ENCODE measurements at regions not wholly inside any gene's neighbourhood (a gene's known extent, or its start where the extent isn't known, plus 50 kb on each side); places are given as distances from the start of the nearest gene placed in this dataset.

- no peak for DNase-seq (ENCODE audit: low read depth)
Observed at GRCh38 chr7:136502162-136502561, 366.3 kb upstream of the CHRM2 start.

GRCh38 chr7:136501151-136501550 lies 367.3 kb upstream of the CHRM2 start:
- TF ChIP-seq CTCF (conservative IDR thresholded peaks at IDR 0.05; ENCODE audit: low read depth, low read length): no peak
- DNase-seq (ENCODE audit: low read depth): no peak
- no peak overlapping the region for H3K4me3 ChIP-seq (ENCODE audit: low read depth, low read length)

More at GRCh38 chr7:136502162-136502561, 366.3 kb upstream of the CHRM2 start:
- TF ChIP-seq CTCF (conservative IDR thresholded peaks at IDR 0.05; ENCODE audit: low read depth, low read length): no peak
- H3K4me3 ChIP-seq (ENCODE audit: low read depth, low read length): no peak overlapping the region

GRCh38 chr7:136496551-136496950 lies 371.9 kb upstream of the CHRM2 start:
- DNase-seq (ENCODE audit: low read depth): no peak
- TF ChIP-seq CTCF (conservative IDR thresholded peaks at IDR 0.05; ENCODE audit: low read depth, low read length): no peak
- no peak overlapping the region for H3K4me3 ChIP-seq (ENCODE audit: low read depth, low read length)

- H3K4me3 ChIP-seq (ENCODE audit: low read depth, low read length): no peak overlapping the region
- TF ChIP-seq CTCF (conservative IDR thresholded peaks at IDR 0.05; ENCODE audit: low read depth, low read length): no peak
- no peak for DNase-seq (ENCODE audit: low read depth)
Observed at GRCh38 chr7:136495081-136495480, 373.4 kb upstream of the CHRM2 start.

- TF ChIP-seq CTCF (conservative IDR thresholded peaks at IDR 0.05; ENCODE audit: low read depth, low read length): no peak
- H3K4me3 ChIP-seq (ENCODE audit: low read depth, low read length): no peak overlapping the region
- no peak for DNase-seq (ENCODE audit: low read depth)
Observed at GRCh38 chr7:136492366-136492765, 376.1 kb upstream of the CHRM2 start.

- TF ChIP-seq CTCF (conservative IDR thresholded peaks at IDR 0.05; ENCODE audit: low read depth, low read length): no peak
- no peak overlapping the region for H3K4me3 ChIP-seq (ENCODE audit: low read depth, low read length)
- DNase-seq (ENCODE audit: low read depth): no peak
Observed at GRCh38 chr7:136489808-136490207, 378.6 kb upstream of the CHRM2 start.

GRCh38 chr7:136480901-136481300 lies 387.6 kb upstream of the CHRM2 start:
- TF ChIP-seq CTCF (conservative IDR thresholded peaks at IDR 0.05; ENCODE audit: low read depth, low read length): no peak
- H3K4me3 ChIP-seq (ENCODE audit: low read depth, low read length): no peak overlapping the region
- no peak for DNase-seq (ENCODE audit: low read depth)
